ENCODE measurements at regions not wholly inside any gene's neighbourhood (a gene's known extent, or its start where the extent isn't known, plus 50 kb on each side); places are given as distances from the start of the nearest gene placed in this dataset.
A peak's percentile ranks its signal among the peaks of the same experiment; 100 is the strongest.

GRCh38 chr15:91549581-91549980, 303.9 kb upstream of the SLCO3A1 start:
- peak; percentile 80 for ATAC-seq
- H3K27me3 ChIP-seq: no peaks in the 10 kb centered on the region
- intact Hi-C loops (cut with DNase I): no loop called here

GRCh38 chr15:91552555-91552954, 301.0 kb upstream of the SLCO3A1 start:
- Histone ChIP-seq H3K9me3 (no peaks in the 10 kb centered on the region), H3K4me3 (no peak overlapping the region), H3K27ac (no peak overlapping the region), H3K27me3 (no peaks in the 10 kb centered on the region), H3K4me1 (no peaks in the 10 kb centered on the region), H3K36me3 (no peaks in the 10 kb centered on the region)
- DNase-seq (no peak), ATAC-seq (no peak)
- intact Hi-C loops (cut with DNase I): no loop called here
- TF ChIP-seq, protein P1, sequence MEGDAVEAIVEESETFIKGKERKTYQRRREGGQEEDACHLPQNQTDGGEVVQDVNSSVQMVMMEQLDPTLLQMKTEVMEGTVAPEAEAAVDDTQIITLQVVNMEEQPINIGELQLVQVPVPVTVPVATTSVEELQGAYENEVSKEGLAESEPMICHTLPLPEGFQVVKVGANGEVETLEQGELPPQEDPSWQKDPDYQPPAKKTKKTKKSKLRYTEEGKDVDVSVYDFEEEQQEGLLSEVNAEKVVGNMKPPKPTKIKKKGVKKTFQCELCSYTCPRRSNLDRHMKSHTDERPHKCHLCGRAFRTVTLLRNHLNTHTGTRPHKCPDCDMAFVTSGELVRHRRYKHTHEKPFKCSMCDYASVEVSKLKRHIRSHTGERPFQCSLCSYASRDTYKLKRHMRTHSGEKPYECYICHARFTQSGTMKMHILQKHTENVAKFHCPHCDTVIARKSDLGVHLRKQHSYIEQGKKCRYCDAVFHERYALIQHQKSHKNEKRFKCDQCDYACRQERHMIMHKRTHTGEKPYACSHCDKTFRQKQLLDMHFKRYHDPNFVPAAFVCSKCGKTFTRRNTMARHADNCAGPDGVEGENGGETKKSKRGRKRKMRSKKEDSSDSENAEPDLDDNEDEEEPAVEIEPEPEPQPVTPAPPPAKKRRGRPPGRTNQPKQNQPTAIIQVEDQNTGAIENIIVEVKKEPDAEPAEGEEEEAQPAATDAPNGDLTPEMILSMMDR (IDR thresholded peaks at IDR 0.05): no peak

More at GRCh38 chr15:91549581-91549980, 303.9 kb upstream of the SLCO3A1 start:
- TF ChIP-seq, protein P1 (IDR thresholded peaks at IDR 0.05): no peak
- no peaks in the 10 kb centered on the region for H3K9me3 ChIP-seq
- H3K4me3 ChIP-seq: no peak overlapping the region
- H3K36me3 ChIP-seq: no peaks in the 10 kb centered on the region
- no peak overlapping the region for H3K27ac ChIP-seq
- no peaks in the 10 kb centered on the region for H3K4me1 ChIP-seq
- DNase-seq: no peak

DNA sequence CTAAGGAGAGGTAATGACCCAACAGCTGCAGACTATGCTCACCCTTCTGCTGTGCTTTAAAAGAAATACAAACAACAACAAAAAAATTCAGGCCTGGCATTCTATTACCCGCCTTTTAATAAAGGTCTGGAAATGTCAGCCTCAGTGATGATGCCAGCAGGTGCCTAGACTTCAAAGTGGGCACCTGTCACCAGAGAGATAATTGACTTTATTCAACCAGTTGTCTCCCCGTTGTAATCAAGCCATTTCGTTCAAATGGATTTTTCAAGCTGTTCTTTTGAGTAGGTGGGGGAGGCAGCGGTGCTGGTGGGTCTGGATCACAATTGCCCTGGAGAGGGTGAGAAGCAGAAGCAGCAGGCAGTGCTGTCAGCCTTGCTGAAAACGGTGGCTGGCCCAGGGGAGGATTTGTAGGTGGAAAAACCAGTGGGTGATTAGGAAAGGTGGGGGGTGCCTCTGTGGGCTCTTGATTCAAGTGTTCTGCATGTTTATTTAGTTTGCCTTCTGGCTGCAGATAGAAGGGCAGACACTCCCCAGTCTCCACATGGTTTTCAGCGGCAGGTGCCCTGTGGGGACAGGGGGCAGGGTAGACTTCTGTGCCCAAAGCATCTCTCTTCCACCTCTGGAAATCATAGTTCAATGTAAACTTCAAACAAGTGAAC, 300.2 kb upstream of the SLCO3A1 start:
- no peaks in the 10 kb centered on the region for H3K4me1 ChIP-seq
- intact Hi-C loops (cut with DNase I): no loop called here
- no peak overlapping the region for H3K27ac ChIP-seq
- no peaks in the 10 kb centered on the region for H3K27me3 ChIP-seq
- no peaks in the 10 kb centered on the region for H3K9me3 ChIP-seq
- H3K36me3 ChIP-seq: no peaks in the 10 kb centered on the region
- DNase-seq (peak; percentile 62), ATAC-seq (peak; percentile 67)
- TF ChIP-seq, protein P1 (IDR thresholded peaks at IDR 0.05): no peak
- H3K4me3 ChIP-seq: no peak overlapping the region

GRCh38 chr15:91555312-91555711, 298.2 kb upstream of the SLCO3A1 start:
- H3K27me3 ChIP-seq: no peaks in the 10 kb centered on the region
- no peak for ATAC-seq
- intact Hi-C loops (cut with DNase I): no loop called here

GRCh38 chr15:91556926-91557325, 296.6 kb upstream of the SLCO3A1 start:
- intact Hi-C loops (cut with DNase I): no loop called here
- ATAC-seq (no peak), DNase-seq (no peak)
- Histone ChIP-seq H3K4me1 (no peaks in the 10 kb centered on the region), H3K27ac (no peak overlapping the region), H3K27me3 (no peaks in the 10 kb centered on the region), H3K4me3 (no peak overlapping the region), H3K36me3 (no peaks in the 10 kb centered on the region), H3K9me3 (no peaks in the 10 kb centered on the region)
- TF ChIP-seq, protein P1 (IDR thresholded peaks at IDR 0.05): no peak

More at GRCh38 chr15:91555312-91555711, 298.2 kb upstream of the SLCO3A1 start:
- H3K4me1 ChIP-seq: no peaks in the 10 kb centered on the region
- TF ChIP-seq, protein P1 (IDR thresholded peaks at IDR 0.05): no peak
- no peaks in the 10 kb centered on the region for H3K36me3 ChIP-seq
- no peaks in the 10 kb centered on the region for H3K9me3 ChIP-seq
- H3K4me3 ChIP-seq: no peak overlapping the region
- H3K27ac ChIP-seq: no peak overlapping the region
- no peak for DNase-seq

DNA sequence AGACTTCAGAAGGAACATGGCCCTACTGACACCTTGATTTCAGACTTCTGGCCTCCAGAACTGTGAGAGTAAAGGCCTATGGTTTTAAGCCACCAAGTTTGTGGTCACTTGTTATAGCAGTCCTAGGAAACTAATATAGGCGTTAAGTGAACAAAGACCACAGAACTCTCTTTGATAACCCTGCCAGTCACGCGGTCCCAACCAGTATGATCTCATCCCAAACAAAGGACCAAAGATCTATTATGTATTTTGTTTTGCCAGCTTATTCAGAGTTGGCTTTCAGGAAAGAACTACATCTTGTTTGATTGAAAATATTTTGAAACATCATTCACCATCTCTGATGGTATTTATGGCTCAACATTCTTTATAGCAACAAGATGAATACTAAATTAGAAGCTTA, 294.4 kb upstream of the SLCO3A1 start:
- Histone ChIP-seq H3K36me3 (no peaks in the 10 kb centered on the region), H3K9me3 (no peaks in the 10 kb centered on the region), H3K4me1 (no peaks in the 10 kb centered on the region), H3K27ac (no peak overlapping the region), H3K4me3 (no peak overlapping the region), H3K27me3 (no peaks in the 10 kb centered on the region)
- TF ChIP-seq, protein P1 (IDR thresholded peaks at IDR 0.05): no peak
- DNase-seq (no peak), ATAC-seq (no peak)
- intact Hi-C loops (cut with DNase I): no loop called here

All from upper lobe of right lung (tissue), 1 donor.